HepG2 (cell line): ENCODE measurements at regions not wholly inside any gene's neighbourhood (a gene's known extent, or its start where the extent isn't known, plus 50 kb on each side); places are given as distances from the start of the nearest gene placed in this dataset.

ENCODE experiments used
- ATAC-seq: fragments of 200-7000 bp; cut with Tn5 transposase; 3 replicates; pipeline ENCODE4 v1.9.1; 2020; ENCODE audit warnings: mild to moderate bottlenecking, moderate library complexity
- BruUV-seq: library from RNA; stranded (reverse); fragments of 400-500 nt; replicated peaks from 2 replicates; lab custom pipeline; 2021; lab: Mats Ljungman, UMichigan
- CTCF ChIA-PET: fragments of 300-600 bp; formaldehyde crosslinking; extraction: SDS; loops from one replicate; lab custom pipeline; 2021; ENCODE audit warnings: low total read pairs, inconsistent platforms, low intra/inter-chr PET ratio; lab: Yijun Ruan, JAX
- POLR2A ChIA-PET: fragments of 350-600 bp; sonication (Branson Sonifier 250); formaldehyde crosslinking; loops from one replicate; lab custom pipeline; 2020; ENCODE audit warnings: antibody characterized with exemption, inconsistent platforms; lab: Yijun Ruan, JAX
- DNase-seq: peaks from one replicate; pipeline ENCODE4 v3.0.0-alpha.2; 2015; ENCODE audit warnings: low spot score
- FAIRE-seq: peaks from 3 replicates; lab custom pipeline; 2011; peaks lifted over from hg19 to GRCh38; lab: Jason Lieb, UNC
- H2AFZ ChIP-seq: one replicate; pipeline ENCODE4 v1.6.1; 2011; ENCODE audit warnings: low read length, inconsistent platforms
- H3K27ac ChIP-seq: fragments of 300-600 bp; 3 replicates; pipeline ENCODE4 v1.8.0; 2011; ENCODE audit warnings: mixed run types, mild to moderate bottlenecking, mixed read lengths, low read length, inconsistent platforms; ENCODE audit not compliant: insufficient read depth; ENCODE audit errors: extremely low read length
- H3K27me3 ChIP-seq, 2 experiments: fragments of 200-600 bp in 1 of 2; 2 replicates in 1 of 2; 3 replicates in 1 of 2; pipeline versions ENCODE4 v1.6.0 to v1.8.0; 2011; ENCODE audit warnings: low read length in 2 of 2, mild to moderate bottlenecking in 2 of 2, moderate library complexity in 2 of 2, inconsistent platforms in 1 of 2; ENCODE audit not compliant: insufficient read depth in 2 of 2, control insufficient read depth in 1 of 2
- H3K36me3 ChIP-seq, 2 experiments: fragments of 200-600 bp in 1 of 2; replicated peaks in 1 of 2; 2 replicates in 1 of 2; 3 replicates in 1 of 2; pipeline versions ENCODE4 v1.5.1 to v1.8.0; 2011; ENCODE audit warnings: low read length in 2 of 2, inconsistent platforms in 1 of 2; ENCODE audit not compliant: insufficient read depth in 2 of 2, control insufficient read depth in 1 of 2
- H3K4me1 ChIP-seq: 2 replicates; pipeline ENCODE4 v1.5.1; 2012; ENCODE audit warnings: low read length, inconsistent platforms; ENCODE audit not compliant: insufficient read depth
- H3K4me2 ChIP-seq: 2 replicates; pipeline ENCODE4 v1.6.0; 2011; ENCODE audit warnings: low read depth, low read length, inconsistent platforms
- H3K4me3 ChIP-seq, 3 experiments: fragments of 200-600 bp in 1 of 3; sonication (generic), shearing (Covaris generic) in 1 of 3; replicated peaks in 1 of 3; 2 replicates each; pipeline ENCODE4 v1.5.1; 2011 to 2016; ENCODE audit warnings: low read length in 3 of 3, inconsistent platforms in 2 of 3, low read depth in 2 of 3, mild to moderate bottlenecking in 2 of 3, control low read depth in 1 of 3, mixed read lengths in 1 of 3; ENCODE audit not compliant: insufficient read depth in 1 of 3
- H3K79me2 ChIP-seq: one replicate; pipeline ENCODE4 v1.6.1; 2011; ENCODE audit warnings: low read length, inconsistent platforms; ENCODE audit not compliant: insufficient read depth
- H3K9ac ChIP-seq: 2 replicates; pipeline ENCODE4 v1.6.0; 2011; ENCODE audit warnings: mild to moderate bottlenecking, low read depth, low read length, inconsistent platforms; ENCODE audit not compliant: insufficient read depth
- H3K9me3 ChIP-seq: 2 replicates; pipeline ENCODE4 v1.5.1; 2012; ENCODE audit warnings: mild to moderate bottlenecking, low read length
- H4K20me1 ChIP-seq: 2 replicates; pipeline ENCODE4 v1.6.0; 2011; ENCODE audit warnings: inconsistent platforms, mild to moderate bottlenecking, low read length, moderate library complexity; ENCODE audit not compliant: insufficient read depth
- CHD2 ChIP-seq: IDR thresholded peaks from 2 replicates; pipeline ENCODE4 v1.6.1; 2011; ENCODE audit warnings: low read depth, low read length, improper control_type of control experiment
- DPF2 ChIP-seq: sonication (generic); formaldehyde crosslinking; IDR thresholded peaks from 2 replicates; pipeline ENCODE4 v1.4.0; 2020; ENCODE audit warnings: mild to moderate bottlenecking, low read depth, missing genetic modification reagents, borderline replicate concordance
- HNRNPLL ChIP-seq: fragments of 200-400 bp; formaldehyde crosslinking; IDR thresholded peaks from 2 replicates; pipeline ENCODE4 v1.6.1; 2017; ENCODE audit warnings: mild to moderate bottlenecking, low read depth, low read length; ENCODE audit not compliant: poor library complexity, severe bottlenecking
- KAT8 ChIP-seq: IDR thresholded peaks from 2 replicates; pipeline ENCODE4 v1.6.1; 2016; ENCODE audit warnings: missing genetic modification reagents, missing compliant biosample characterization
- KDM1A ChIP-seq: IDR thresholded peaks from 2 replicates; pipeline ENCODE4 v1.6.1; 2016; ENCODE audit warnings: missing compliant biosample characterization
- NFIC ChIP-seq: IDR thresholded peaks from 2 replicates; pipeline ENCODE4 v1.6.1; 2012; ENCODE audit warnings: mild to moderate bottlenecking, low read length, inconsistent platforms
- POLR2AphosphoS2 ChIP-seq: IDR thresholded peaks from 2 replicates; pipeline ENCODE4 v1.6.1; 2011; ENCODE audit warnings: low read depth, low read length, improper control_type of control experiment
- RBM22 ChIP-seq: fragments of 200-400 bp; formaldehyde crosslinking; optimal IDR thresholded peaks from 2 replicates; pipeline ENCODE3; 2017; ENCODE audit warnings: mild to moderate bottlenecking, low read length, moderate library complexity
- RBM39 ChIP-seq: fragments of 200-400 bp; formaldehyde crosslinking; IDR thresholded peaks from one replicate; pipeline ENCODE4 v1.6.1; 2018; ENCODE audit warnings: antibody characterized with exemption, mild to moderate bottlenecking, low read depth, low read length; ENCODE audit not compliant: poor library complexity, severe bottlenecking
- SIX1 ChIP-seq: sonication (generic); formaldehyde crosslinking; IDR thresholded peaks from 2 replicates; pipeline ENCODE4 v1.4.0; 2020; ENCODE audit warnings: missing genetic modification reagents, borderline replicate concordance
- ZBTB10 ChIP-seq: sonication (generic); formaldehyde crosslinking; IDR thresholded peaks from 2 replicates; pipeline ENCODE4 v1.4.0; 2020; ENCODE audit warnings: missing genetic modification reagents, borderline replicate concordance
- ZBTB33 ChIP-seq: sonication (generic); formaldehyde crosslinking; IDR thresholded peaks from 2 replicates; pipeline ENCODE4 v1.4.0; 2020; ENCODE audit warnings: missing genetic modification reagents
- ZNF264 ChIP-seq: sonication (generic); formaldehyde crosslinking; IDR thresholded peaks from 2 replicates; pipeline ENCODE4 v1.4.0; 2020; ENCODE audit warnings: missing genetic modification reagents
- ZNF512 ChIP-seq: sonication (generic); formaldehyde crosslinking; IDR thresholded peaks from 2 replicates; pipeline ENCODE4 v1.4.0; 2020; ENCODE audit warnings: mild to moderate bottlenecking, missing genetic modification reagents
- ZNF83 ChIP-seq: sonication (generic); formaldehyde crosslinking; IDR thresholded peaks from 2 replicates; pipeline ENCODE4 v1.4.0; 2020; ENCODE audit warnings: missing genetic modification reagents, mild to moderate bottlenecking, borderline replicate concordance
- WGBS: methylation state at CpG from one replicate; pipeline ENCODE4 v1.1.6; 2017; ENCODE audit warnings: low lambda C conversion rate; 5-methylcytosine and 5-hydroxymethylcytosine counted together
- in situ Hi-C: cut with HindIII; loops from 2 replicates; pipeline ENCODE4 v1.10.0; 2017; ENCODE audit warnings: low pct_unique_long_range_greater_than_20kb; ENCODE audit not compliant: extremely low pct_ligation_motif_present
- intact Hi-C: fragments of 100-400 bp; cut with micrococcal nuclease; formaldehyde crosslinking; loops from one replicate; pipeline ENCODE4 v1.10.0; 2022; ENCODE audit not compliant: unreplicated experiment

- TF ChIP-seq RBM39 (no peak), HNRNPLL (no peak), RBM22 (no peak), ZNF83 (CRISPR knock-in tag) (no peak), KAT8 (CRISPR knock-in tag) (no peak)
Observed at GRCh38 chr2:16127276-16127940, 187.1 kb downstream of the MYCN start (continued).

GRCh38 chr2:16126517-16127275, 186.3 kb downstream of the MYCN start:
- no peaks in the 10 kb centered on the region for H4K20me1 ChIP-seq
- TF ChIP-seq ZNF512 (CRISPR knock-in tag): no peak
- TF ChIP-seq ZBTB33: no peak
- no peak for TF ChIP-seq KDM1A (CRISPR knock-in tag)
- TF ChIP-seq ZNF264 (CRISPR knock-in tag): no peak
- TF ChIP-seq SIX1 (CRISPR knock-in tag): no peak
- TF ChIP-seq DPF2 (CRISPR knock-in tag): no peak
- no peak for TF ChIP-seq POLR2AphosphoS2
- TF ChIP-seq NFIC: no peak
- no peak for TF ChIP-seq ZBTB10 (CRISPR knock-in tag)
- no peak for TF ChIP-seq CHD2
- no peak for DNase-seq
- H3K27ac ChIP-seq: no peak overlapping the region
- BruUV-seq: no TSS peak
- WGBS: 39% methylated on average over 4 of the region's 4 CpGs
- no peak overlapping the region for H3K4me2 ChIP-seq
- H3K36me3 ChIP-seq: no peaks in the 10 kb centered on the region
- peaks cover 15% of the 10 kb centered on the region for H3K4me1 ChIP-seq
- H3K79me2 ChIP-seq: no peaks in the 10 kb centered on the region
- peaks cover 2 to 9% of the 10 kb centered on the region in 2 experiments; a peak in 3 of 5 replicates for H3K27me3 ChIP-seq
- H3K4me3 ChIP-seq: no peak overlapping the region
- intact Hi-C loops: no loop called here
- H2AFZ ChIP-seq: no peak overlapping the region
- in situ Hi-C loops: no loop called here
- POLR2A ChIA-PET: interaction anchor here (1.3 kb wide), 1 partner anchor 56 kb away, joined by 4 read pairs; no protein-coding TSS in a partner anchor
- no peak for FAIRE-seq
- no peak for ATAC-seq
- no peak overlapping the region for H3K9ac ChIP-seq
- H3K9me3 ChIP-seq: peaks cover 1% of the 10 kb centered on the region; the same call in 1 of the 2 replicates
- CTCF ChIA-PET: no interaction called here
